ENCODE measurements at regions not wholly inside any gene's neighbourhood (a gene's known extent, or its start where the extent isn't known, plus 50 kb on each side); places are given as distances from the start of the nearest gene placed in this dataset.

DNA sequence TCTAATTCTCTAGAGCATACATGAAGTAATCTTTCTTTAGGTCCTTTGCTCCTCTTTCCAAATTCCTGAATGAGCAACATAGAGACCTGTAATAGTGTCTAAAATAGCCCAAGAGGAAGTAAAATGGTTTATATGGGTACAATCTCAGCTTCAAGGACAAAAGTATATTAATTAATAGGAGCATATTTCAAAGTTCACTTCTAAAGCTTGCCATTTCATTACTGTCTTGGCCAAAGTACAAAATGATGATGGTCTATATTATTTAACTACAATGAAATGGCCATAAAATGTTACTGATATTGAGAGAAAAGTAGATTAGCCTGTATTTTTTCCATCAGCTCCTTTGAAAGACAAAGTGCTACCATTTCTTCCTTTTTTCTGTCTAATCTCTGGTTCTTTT is 410.4 kb upstream of the NOVA1 start:
- no peak for DNase-seq

DNA sequence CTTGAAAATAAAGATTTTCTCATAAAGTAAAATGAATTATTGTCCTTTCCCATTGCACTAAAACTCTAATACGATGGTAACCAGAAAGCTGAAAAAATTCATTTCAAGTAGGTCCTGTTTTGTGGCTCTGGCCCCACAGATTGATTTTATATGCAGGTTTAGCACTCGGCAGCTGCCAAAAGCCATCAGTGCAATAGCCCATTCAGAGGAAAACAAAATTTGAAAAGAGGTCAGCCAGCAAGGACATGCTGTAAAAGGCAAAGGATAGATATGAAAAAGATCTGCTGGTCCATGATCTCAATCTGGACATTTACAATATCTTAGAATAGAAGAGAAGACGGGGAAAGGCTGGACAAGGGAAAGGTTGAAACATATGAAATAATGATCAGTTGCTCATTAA is 414.8 kb upstream of the NOVA1 start:
- no peak for DNase-seq

DNA sequence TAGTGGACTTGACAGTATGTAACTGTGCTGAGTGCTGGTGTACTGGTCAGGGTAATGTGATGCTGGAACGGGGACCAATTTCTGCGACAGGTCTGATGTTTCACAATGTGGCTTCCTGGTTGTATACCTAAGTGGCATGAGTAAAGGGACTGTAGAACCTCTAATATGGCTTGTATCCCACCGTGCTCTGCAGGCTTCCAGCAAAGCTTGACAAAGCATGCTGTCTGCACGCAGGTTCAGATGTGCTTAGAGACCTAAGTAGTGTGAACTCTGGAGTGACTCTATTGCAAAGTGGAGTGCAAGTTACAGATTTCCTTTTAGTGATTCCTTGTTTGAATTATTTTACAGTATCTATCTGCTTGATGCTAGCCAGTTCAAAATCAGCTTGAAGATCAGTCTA is 415.8 kb upstream of the NOVA1 start:
- no peak for DNase-seq

DNA sequence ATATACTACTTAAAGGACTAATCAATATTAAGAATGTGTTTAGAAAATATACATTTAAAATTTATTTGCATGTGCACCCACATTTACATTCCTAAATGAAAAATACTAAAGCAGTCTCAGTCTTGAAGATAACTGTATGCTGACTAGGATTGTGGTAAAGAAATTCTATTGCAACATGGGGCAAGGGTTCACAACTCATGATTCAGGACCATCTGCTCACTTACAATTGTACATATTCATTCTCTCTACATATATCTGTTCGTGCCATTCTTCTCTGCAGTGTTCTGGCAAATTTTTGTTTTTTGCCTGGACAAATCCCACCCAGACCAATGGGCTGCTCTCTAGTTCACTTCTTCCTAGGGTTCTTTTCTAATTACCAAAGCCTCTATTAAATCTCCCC is 417.2 kb upstream of the NOVA1 start:
- DNase-seq = no peak

DNA sequence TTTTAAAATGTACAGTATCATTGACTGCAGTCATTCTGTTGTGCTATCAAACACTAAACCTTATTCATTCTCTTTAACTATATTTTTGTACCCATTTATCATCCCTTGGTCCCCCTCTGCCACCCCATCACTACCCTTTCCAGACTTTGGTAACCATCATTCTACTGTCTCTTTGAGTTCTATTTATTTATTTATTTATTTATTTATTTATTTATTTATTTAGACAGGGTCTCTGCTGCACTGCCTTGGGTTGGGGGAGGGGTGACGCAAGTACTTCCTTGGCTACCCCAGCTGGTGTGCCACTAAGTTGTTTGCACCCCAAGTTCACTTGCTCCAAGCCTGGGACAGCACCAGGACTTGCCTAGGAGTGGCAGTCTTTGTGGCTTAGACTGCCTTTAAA is 427.8 kb upstream of the NOVA1 start:
- DNase-seq = no peak

DNA sequence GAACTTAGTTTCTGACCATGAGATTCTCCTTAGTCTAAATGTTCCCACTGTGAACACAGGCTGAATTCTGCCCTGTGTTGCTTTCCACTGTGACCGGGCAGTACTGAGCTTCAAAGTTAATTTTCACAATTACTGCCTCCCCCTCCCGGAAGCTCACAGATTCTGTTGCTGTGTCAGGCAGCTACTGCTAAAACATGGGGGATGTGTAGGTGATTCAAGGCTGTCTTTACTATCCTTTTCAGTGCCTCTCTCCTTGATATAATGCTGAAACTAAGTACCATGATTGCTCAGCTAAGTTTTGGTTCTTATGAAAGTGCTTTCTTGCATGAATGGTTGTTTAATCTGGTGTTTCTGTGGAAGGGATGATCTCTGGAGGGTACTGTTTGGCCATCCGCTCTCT is 428.3 kb upstream of the NOVA1 start:
- DNase-seq = no peak

DNA sequence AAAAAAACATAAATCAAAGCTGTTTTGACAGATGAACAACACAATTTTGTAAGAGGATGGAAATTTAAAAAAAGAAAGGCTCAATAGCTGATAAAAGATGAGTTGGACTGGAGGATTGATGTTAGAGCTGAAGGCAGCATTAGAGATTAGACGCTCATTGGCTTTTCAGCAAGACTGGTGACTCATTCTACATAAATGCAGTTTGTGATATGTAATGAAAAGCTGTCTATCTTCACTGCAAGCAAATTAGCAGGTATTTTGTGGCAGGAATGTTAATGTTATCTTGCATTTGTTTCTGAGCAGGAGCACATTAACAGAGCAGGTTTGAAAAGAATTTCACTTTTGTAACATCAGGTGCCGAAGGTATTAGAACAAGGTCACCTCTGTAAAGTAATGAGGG is 442.7 kb upstream of the NOVA1 start:
- DNase-seq = no peak

DNA sequence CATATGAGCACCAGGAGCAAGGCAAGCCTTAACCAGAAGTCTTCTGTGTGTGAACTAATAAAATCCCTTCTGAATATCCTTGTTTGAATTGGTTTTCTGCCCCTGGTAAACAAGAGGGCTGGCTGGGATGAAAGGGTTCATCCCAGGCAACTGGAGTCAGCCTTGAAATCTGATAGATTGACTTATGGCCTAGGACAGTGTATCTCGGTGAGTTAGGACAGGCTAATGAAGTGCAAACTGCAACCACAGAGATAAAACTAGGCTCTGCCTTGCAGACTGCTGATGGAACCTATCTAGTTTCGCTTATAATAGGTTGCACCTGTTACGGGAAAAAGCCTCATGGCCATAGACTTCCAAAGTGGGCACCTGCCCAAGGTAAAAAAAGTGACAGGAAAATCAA is 451.9 kb upstream of the NOVA1 start:
- DNase-seq = no peak

DNA sequence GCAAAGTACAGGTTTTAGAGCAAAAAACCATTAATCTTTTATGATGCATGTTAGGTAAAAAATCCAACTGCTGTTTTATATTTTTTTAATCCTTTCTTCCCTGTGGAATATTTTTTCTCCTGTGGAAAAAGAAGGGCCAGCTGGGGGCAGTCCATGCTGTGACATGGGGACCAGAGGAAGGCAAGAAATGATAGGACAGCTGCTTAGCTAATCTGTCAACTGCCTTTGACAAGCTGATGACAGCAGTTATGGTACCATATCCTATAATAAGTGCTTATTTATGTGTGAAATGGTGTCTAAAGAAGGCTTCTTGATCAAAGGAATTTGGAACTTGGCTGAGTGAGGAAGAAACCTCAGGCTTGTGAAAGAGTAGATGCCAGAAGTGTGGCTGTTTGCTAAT is 452.4 kb upstream of the NOVA1 start:
- DNase-seq = no peak

DNA sequence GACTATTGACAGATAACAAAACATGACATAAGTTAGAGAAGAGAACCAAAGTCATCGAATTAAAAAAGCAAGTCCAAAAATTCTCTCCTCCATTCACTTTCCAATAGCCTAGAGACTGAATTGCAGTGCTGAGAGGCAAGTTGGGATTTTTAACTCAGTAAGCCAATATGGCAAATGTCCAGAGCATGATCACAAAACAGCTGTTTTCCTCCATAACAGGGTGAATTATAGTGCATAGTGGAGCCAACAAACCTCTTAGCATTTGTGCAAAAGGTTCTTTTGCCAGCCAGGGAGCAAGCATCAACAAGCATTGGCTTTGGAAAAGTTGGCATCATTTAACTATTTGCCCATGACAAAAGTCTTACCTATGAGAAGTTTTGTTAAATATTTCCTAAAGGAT is 458.8 kb upstream of the NOVA1 start:
- DNase-seq = no peak

DNA sequence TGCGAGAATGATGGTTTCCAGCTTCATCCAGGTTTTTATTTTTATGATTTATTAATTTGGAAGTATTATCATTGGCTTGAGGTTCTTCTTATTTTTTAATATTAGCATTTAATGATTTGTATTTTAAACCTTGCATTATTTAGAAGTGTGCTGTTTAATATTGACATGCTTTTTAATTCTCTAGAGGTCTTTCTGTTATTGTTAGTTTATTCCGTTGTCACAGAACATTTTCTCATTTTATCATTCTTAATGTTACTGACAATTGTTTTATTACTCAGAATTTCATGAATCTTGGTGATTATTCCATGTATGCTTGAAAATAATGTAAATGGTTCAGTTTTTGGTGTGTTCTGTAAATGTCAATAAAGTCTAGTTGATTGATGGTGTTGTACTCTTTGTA is 463.5 kb upstream of the NOVA1 start:
- no peak for DNase-seq

DNA sequence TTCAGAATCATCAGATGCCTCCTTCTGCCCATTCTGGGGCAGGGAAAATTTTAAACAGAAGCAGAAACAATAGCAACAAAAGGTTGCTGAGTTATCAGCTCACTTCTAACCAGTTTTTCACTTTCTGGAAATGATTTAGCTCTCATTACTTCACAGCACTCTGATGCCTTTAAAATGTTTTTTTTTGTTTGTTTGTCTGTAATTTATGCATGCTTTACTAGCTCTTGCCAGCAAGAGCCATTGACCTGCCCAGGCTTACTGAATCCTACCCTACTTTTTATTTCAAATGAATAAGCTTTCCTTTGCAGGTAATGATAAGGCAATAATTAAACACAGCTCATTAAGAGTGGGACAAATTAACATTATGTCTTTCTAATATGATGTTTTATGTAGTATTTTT is 466.1 kb upstream of the NOVA1 start:
- DNase-seq = no peak

DNA sequence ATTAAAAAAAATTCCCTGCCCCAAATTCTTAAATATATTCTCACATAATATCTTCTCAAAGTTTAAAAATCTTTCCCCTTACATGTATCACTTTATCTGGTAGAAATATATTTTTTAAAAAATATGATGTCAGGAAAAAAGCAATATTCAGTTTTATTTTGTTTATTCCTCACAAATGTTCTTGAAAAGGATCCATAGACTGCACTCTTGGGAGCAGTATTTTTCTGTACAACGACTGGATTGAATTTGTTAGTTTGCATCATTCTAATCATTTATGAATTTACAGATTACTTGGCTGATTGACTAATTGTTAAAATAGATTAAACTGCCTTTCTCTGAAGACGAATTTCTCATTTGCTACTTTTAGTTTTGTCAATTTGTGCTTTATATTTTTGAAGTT is 468.1 kb upstream of the NOVA1 start:
- DNase-seq = no peak

DNA sequence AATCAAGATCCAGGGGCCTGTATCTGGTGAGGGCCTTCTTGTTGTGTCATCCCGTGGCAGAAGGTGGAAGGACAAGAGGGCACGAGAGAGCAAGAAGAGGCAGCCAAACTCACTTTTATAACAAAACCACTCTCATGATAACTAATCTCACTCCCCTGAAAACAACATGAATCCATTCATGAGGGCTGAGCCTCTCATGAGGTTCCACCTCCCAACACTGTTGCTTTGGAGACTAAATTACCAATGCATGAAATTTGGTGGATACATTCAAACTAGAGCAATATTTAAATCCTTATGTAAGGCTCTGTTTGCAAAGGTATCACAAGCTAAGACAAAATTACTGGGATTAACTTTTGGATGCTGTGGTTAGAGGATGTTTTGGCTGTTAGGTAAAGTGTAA is 470.1 kb upstream of the NOVA1 start:
- no peak for DNase-seq

DNA sequence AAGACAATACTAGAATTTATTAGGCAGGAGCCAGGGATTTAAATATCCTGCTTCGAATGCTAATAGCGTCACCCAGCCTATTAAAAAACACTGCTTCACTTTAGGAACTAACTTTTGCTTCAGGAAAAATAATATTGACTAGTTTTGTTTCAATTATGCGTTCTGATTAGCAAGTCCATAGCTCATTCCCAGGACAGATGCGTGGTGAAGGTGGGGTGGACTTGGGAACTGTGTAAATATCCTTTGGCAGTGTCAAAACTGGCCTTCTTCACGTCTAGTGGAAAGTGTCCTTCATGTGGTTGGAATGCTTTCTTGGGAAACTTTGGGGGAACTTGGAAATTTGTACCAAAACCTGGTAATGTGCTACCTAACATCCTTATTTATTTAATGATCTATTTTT is 474.8 kb upstream of the NOVA1 start:
- no peak for DNase-seq

DNA sequence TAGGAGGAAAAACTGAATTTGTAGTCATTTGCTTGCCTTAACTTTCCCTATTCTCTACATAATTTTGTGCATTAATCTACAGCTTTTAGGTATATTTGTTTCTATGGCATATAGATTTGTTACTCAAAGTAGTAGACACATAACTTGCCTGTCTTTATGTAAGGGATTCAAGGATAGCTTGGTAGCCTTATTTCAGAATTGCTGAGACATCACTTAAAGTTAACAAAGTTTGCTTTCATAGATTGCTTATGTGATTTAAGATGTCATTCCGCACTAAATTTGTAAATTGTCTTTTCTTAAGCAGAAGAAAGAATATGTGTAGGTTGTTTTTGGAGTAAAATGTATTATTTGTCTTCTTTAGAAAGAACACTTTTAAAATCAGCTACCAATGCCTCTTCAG is 477.7 kb upstream of the NOVA1 start:
- no peak for DNase-seq

DNA sequence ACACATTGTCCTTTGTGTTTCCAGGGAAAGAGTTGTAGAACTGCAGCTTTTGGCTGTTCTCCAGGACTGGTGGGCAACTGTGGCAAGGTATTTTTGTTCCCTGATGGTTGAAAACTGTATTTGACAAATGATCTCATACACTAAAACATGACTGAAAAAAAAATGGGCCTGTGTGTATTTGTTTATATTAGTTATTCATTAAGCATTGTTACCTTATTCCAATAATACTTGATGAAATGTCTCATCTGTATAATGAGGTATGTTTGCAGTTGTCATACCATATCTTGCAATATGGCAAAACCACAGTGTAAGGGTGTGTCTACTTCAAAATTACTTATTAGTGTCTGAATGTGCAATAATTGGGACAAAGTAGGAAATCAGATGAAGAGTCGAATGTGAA is 479.4 kb upstream of the NOVA1 start:
- no peak for DNase-seq

DNA sequence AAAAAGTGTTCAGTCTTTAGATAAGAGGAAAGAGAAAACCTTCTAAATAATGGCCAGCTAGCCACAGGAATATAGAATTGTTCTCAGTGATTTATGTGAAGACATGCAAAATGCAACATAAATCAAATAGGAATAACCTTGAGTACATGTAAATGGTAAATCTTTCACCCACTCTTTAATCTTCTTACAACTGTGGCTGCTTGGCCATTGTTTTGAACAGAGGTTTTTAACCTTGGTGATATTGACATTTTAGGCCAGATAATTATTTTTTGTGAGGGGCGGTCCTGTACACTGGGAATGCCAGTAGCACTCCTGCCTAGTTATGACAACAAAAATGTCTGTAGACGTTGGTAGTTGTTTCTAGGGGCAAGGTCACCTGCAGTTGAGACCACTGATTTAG is 479.9 kb upstream of the NOVA1 start:
- DNase-seq = no peak

DNA sequence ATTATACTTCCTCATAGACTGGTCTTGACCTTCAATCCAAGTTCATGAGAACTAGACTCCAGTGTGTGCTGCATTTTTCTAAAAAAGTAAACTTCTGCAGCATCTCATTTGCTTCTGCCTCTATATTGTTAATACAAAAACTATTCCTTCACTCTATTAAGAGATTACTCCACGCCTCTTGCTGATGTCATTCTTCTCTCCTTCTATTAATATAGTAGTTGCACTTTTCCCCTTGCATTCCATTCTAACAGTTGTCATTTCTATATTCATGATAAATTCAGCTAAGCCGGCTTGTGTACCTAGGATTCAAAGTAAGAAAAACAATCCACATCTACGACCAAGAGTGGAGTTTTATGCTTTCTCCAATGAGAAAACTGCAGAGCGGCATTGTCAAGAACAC is 480.4 kb upstream of the NOVA1 start:
- DNase-seq = no peak

DNA sequence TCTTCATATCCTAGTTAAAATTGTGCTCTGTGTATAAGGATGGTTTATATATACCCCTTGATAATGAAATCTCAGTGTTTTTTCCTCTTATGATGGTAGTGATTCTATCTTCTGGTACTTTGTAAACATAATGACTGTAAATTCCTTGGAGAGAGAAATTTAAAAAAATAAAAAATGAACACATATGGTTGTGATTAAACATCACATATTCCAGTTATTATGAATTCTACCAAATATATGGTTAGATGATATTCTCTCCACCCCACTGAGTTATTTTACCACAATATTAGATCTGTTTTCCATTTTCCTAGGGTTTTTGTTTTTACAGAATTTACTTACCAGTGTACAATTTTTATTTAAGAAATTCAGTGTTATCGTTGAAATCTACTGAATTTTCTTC is 481.9 kb upstream of the NOVA1 start:
- no peak for DNase-seq

DNA sequence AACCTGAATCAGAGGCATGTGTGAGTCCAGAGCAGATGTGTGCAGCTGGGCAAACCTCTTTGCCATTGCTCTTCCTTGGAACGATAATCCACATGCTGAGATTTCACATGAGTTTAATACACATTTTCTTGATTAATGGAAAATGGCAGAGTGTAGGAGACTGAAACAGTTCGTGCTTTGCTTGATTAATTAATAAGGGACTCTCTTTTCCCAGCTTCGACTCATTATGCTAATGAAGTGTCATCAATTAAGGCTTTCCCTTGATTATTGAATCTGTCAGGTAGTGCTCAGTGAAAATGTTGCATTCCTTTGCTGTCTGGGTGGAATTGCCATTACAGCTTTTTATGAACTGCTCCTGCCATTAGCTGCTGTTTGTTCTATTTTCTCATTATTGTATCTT is 487.7 kb upstream of the NOVA1 start:
- DNase-seq = no peak

DNA sequence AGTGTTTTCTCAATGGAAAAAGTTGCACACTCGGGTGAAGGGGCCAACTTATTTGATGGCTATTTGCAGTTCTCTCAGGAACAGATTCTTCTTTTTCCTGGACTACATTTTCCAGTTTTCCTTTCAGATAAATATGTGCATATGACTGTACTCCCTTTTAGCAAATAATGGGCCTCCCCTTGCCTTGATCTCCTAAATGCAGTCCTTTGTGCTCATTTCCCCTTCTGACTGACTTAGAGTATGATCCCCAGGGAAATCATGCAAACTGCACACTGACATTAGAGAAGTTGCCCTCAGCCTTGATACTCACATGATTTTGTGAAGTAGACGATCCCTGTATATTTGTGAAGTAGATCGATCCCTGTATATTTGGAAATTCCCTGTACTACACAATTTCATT is 492.9 kb upstream of the NOVA1 start:
- DNase-seq = no peak

DNA sequence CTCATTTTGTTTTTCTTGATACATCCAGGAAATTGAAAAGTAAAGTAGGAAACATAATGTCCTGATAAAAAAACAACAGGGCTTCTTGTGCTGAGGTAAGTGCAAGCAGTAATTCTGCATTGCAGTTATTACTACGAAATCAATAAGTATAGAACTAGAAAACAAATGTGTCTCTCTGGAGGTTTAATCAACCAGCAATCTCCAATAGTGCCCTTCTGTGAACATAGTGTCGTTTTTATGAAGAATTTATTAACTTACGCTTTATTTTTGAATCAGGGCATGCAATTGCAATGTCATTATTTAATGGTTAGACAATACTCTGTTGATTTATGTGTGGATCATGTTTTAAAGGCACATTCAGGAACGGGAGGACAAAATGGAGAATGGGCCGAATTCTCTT is 494.1 kb upstream of the NOVA1 start:
- DNase-seq = no peak

DNA sequence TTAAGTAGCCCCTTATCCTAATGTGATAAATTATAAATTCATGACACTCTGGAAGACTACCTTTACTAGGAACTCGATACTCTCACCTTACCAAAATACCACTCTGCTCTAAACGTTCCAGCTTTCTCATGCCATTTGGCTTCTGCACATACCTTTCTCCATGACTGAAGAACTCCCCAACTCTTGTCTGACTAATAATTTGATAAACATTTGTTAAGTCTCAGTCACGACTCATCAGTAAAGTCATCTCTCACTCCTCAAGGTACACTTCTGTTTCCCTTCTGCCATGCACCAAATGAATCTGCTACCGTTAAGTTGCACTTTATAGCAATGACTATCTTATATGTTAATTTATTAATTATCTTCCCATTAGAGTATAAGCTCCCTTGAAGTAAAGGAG is 498.3 kb upstream of the NOVA1 start:
- DNase-seq = no peak

DNA sequence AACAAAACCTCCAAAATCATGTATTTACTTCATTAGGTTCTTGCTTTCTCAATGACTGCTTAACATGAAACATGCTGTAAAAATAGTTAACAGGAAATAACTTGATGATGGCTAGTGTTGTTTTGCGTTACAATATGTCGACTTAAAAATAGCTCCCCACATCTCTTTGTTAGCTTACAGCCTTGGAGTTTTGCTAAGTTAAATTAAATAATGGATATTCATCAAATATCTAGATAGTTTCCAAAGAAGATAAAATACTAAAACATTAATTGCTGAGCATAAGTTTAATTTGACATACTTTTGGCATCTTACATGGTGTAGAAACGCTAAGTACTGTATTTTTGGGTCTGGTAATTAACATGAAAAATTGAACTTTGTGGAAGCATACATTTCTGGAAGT is 500.6 kb upstream of the NOVA1 start:
- DNase-seq = no peak

DNA sequence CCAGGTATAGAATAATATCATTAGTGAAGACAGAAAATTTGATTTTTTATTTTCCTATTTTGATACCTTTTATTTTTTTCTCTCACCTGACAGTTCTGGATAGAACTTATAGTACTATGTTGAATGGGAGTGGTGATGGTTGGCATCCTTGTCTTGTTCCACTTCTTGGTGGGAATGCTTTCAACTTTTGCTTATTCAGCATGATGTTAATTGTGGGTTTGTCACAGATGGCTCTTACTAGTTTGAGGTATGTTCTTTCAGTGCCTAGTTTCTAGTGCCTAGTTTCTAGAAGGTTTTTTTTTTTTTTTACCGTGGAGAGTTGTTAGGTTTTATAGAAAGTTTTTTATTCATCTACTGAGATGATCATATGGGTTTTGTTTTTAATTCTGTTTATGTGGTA is 516.3 kb upstream of the NOVA1 start:
- DNase-seq = no peak

DNA sequence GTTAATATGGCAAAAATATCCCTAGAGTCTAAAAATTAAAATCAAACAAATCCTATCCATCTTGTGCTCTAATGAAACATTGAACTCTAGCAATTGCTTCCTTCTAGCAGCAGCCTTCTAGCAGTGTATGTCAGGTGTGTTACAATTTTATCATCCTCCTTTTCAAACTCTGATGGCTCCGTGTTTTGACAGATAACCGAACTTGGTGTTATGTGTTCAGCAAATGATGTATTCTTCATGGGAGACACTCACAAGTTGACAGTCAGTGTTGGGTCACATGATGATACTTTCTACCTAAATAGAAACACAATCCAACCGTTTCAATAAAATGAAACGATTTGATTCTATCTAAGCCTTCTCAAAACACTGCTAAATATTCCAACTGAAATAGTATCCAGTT is 525.3 kb upstream of the NOVA1 start:
- DNase-seq = no peak

Measured in AML-193 (cell line).